Neuron (in vitro differentiated cells): ENCODE measurements at regions not wholly inside any gene's neighbourhood (a gene's known extent, or its start where the extent isn't known, plus 50 kb on each side); places are given as distances from the start of the nearest gene placed in this dataset.

Source experiments
- H2AFZ ChIP-seq: one replicate; pipeline ENCODE4 v1.6.1; 2013; ENCODE audit warnings: low read depth, mild to moderate bottlenecking, inconsistent platforms, low read length, moderate library complexity
- H3K27me3 ChIP-seq: one replicate; pipeline ENCODE4 v1.6.1; 2013; ENCODE audit warnings: low read length; ENCODE audit not compliant: insufficient read depth
- H3K36me3 ChIP-seq: one replicate; pipeline ENCODE4 v1.6.1; 2013; ENCODE audit warnings: low read length; ENCODE audit not compliant: insufficient read depth
- H3K4me1 ChIP-seq: one replicate; pipeline ENCODE4 v1.6.1; 2013; ENCODE audit warnings: low read length; ENCODE audit not compliant: insufficient read depth
- H3K4me3 ChIP-seq: 2 replicates; pipeline ENCODE4 v1.5.1; 2013; ENCODE audit warnings: mild to moderate bottlenecking, low read length, moderate library complexity
- H3K9me3 ChIP-seq: one replicate; pipeline ENCODE4 v1.6.1; 2013; ENCODE audit warnings: low read length

DNA sequence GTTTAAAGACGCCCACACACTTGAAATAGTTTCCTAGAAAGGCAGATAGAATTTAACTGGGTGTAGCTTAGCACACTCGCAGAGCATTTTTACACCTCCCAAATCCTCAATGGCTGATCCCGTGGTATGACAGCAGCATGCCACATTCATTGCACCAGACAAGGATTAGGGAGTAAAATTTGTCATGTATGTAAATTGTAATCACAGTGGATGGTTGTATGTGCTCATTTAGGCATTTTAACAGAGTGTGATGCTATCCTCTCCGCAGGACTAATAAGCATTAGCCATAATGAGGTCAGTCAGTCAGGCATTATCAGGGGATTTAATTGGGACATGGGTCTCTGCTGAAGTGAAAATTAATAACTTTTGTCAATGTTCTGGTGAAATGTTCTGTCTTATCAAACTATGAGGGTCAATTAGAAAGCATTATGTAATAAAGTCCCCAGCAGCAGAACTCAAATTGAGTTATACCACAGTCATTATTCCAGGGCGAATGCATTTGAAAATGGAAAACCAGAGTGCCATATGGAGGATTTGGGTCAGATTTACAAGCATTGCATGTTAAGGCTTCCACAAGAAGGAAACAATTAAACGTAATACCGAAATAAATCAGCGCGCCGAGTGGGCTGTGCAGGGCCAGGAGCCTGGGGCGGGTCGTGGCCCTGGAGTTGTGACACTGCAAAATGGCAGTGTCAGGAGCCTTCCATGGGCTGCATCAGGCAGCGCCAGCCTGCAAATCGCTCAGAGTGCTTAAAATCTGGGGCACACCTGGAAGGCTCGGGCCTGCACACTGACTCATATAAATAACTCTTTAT, 602.2 kb downstream of the BNC2 start:
- H3K9me3 ChIP-seq, result no peaks in the 10 kb centered on the region
- no peaks in the 10 kb centered on the region for H3K4me1 ChIP-seq
- no peak overlapping the region for H2AFZ ChIP-seq
- H3K4me3 ChIP-seq, result no peak overlapping the region
- no peaks in the 10 kb centered on the region for H3K27me3 ChIP-seq
- no peaks in the 10 kb centered on the region for H3K36me3 ChIP-seq

- H3K36me3 ChIP-seq, result no peaks in the 10 kb centered on the region
- H3K4me3 ChIP-seq, result no peak overlapping the region
- no peaks in the 10 kb centered on the region for H3K27me3 ChIP-seq
- no peaks in the 10 kb centered on the region for H3K4me1 ChIP-seq
- H2AFZ ChIP-seq, result no peak overlapping the region
- H3K9me3 ChIP-seq, result no peaks in the 10 kb centered on the region
Observed at GRCh38 chr9:16271967-16272366, 598.5 kb downstream of the BNC2 start.

DNA sequence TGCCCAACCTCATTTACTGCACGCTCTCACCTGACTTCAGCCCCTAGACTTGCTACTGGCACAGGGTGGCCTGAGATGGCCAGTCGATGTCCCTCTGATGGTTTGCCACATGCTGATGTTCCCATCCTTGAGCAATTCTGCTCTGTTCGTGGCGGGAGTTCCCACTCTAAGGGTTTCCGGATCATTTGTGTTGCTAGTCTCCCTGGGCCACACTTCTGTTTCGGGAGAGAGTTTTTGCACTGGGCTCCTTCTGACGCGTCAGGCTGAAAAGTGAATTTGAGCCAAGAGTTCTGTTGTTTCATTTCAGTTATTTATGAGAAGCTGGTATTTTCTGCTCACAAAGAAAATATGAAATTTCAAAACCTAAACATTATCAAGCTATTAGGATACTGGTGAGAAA, 597.7 kb downstream of the BNC2 start:
- H3K9me3 ChIP-seq, result no peaks in the 10 kb centered on the region
- H2AFZ ChIP-seq, result no peak overlapping the region
- no peak overlapping the region for H3K4me3 ChIP-seq
- H3K4me1 ChIP-seq, result no peaks in the 10 kb centered on the region
- no peaks in the 10 kb centered on the region for H3K27me3 ChIP-seq
- H3K36me3 ChIP-seq, result no peaks in the 10 kb centered on the region

DNA sequence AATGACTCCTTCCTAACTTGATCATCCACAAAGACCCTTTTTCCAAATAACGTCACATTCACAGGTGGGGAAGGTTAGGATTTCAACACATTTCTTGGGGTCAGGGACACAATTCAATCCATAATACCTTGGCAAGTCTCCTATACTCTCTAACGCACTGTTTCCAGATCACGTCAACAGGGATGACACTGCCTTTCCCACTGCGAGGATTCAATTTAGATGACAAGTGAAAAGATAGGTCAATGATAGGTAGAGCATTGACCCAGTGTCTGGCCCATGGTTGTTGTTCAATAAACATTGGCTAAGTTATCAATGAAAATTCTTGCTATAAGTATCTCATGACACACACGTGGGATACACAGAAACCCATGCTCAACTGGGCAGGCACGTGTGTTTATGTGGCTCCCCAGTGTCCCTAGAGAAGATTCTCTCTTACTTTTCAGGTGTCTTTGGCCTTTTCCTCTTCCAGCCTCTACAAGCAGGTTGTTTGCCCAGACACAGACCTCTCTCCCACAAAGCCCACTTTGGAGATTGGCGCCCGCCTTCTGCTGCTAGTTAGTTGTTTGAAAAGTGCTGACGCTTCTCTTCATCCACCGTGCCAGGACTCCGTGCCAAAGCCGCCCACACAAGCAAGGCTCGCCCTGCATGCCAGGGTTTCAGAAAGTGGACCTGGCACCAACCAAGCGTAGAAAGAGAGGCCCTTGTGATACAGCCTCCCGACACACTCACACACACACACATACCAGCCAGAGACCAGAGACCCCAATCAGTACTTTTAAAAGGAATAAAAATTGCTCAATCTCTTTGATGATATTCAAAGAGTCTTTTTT, 594.5 kb downstream of the BNC2 start:
- H3K4me3 ChIP-seq, result no peak overlapping the region
- no peaks in the 10 kb centered on the region for H3K27me3 ChIP-seq
- H3K4me1 ChIP-seq, result no peaks in the 10 kb centered on the region

GRCh38 chr9:16276866-16277265, 593.6 kb downstream of the BNC2 start:
- Histone ChIP-seq H3K36me3 (no peaks in the 10 kb centered on the region), H3K27me3 (no peaks in the 10 kb centered on the region), H3K4me1 (no peaks in the 10 kb centered on the region), H2AFZ (no peak overlapping the region), H3K9me3 (no peaks in the 10 kb centered on the region), H3K4me3 (no peak overlapping the region)

More for the DNA sequence above, 594.5 kb downstream of the BNC2 start:
- no peaks in the 10 kb centered on the region for H3K36me3 ChIP-seq
- H3K9me3 ChIP-seq, result no peaks in the 10 kb centered on the region
- no peak overlapping the region for H2AFZ ChIP-seq

- no peaks in the 10 kb centered on the region for H3K36me3 ChIP-seq
- no peaks in the 10 kb centered on the region for H3K4me1 ChIP-seq
- H3K4me3 ChIP-seq, result no peak overlapping the region
- no peak overlapping the region for H2AFZ ChIP-seq
- H3K27me3 ChIP-seq, result no peaks in the 10 kb centered on the region
- H3K9me3 ChIP-seq, result no peaks in the 10 kb centered on the region
Observed at GRCh38 chr9:16277471-16277960, 593.0 kb downstream of the BNC2 start.

DNA sequence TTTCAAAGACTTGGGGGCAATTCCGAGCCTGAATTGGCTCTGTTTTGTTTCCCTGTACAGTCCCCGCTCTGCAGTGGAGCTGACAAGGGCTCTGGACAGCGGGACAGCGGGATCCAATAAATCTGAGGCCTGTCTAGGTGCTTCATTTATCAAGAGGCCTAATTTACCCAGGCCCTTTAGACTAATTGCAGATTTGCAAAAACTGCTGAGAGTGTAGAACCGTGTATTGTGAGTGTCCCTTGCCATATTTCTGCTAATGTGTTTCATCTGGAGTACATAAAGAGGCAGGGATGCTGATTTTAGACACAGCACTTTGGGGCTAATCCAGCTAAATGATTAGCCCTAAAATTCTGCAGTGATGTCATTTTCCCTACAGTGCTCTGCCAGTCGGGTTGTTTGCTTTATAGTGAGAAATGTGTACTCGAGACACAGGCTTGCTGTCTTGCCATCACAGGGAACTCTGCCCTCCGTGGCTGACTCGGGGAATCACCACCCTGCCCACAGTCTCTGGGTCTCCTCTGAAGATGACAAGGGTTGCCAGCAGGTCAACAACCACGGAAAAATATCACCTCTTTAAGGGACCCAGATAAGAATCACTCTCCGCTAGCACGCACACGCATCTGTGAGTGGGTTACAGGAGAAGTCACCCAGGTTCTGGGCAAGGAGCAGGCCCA, 592.0 kb downstream of the BNC2 start:
- Histone ChIP-seq H3K9me3 (no peaks in the 10 kb centered on the region), H3K4me3 (no peak overlapping the region), H3K27me3 (no peaks in the 10 kb centered on the region), H3K4me1 (no peaks in the 10 kb centered on the region), H3K36me3 (no peaks in the 10 kb centered on the region), H2AFZ (no peak overlapping the region)

GRCh38 chr9:16281707-16282106, 588.8 kb downstream of the BNC2 start:
- Histone ChIP-seq H3K4me1 (no peaks in the 10 kb centered on the region), H2AFZ (no peak overlapping the region), H3K27me3 (no peaks in the 10 kb centered on the region), H3K36me3 (no peaks in the 10 kb centered on the region), H3K4me3 (no peak overlapping the region), H3K9me3 (peaks cover 2% of the 10 kb centered on the region)

DNA sequence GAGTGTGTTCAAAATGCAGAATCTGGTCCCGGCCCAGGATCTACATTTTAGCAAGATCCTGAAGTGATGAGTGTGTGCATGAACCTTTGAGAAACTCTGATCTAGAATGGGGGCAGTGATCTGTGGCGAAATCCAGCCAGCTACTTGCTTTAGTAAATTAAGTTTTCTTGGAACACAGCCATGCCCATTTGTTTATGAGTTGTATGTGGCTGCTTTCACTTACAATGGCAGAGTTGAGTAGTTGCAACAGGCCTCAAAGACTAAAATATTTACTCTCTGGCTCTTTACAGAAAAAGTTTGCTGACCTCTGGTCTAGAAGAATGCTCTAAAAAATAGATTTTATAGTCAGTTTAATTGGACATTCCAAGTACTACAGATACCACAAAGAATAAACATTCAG, 588.3 kb downstream of the BNC2 start:
- Histone ChIP-seq H3K36me3 (no peaks in the 10 kb centered on the region), H3K9me3 (peaks cover 2% of the 10 kb centered on the region), H3K27me3 (no peaks in the 10 kb centered on the region), H2AFZ (no peak overlapping the region), H3K4me1 (no peaks in the 10 kb centered on the region), H3K4me3 (no peak overlapping the region)

- H3K4me1 ChIP-seq, result no peaks in the 10 kb centered on the region
- H3K4me3 ChIP-seq, result no peak overlapping the region
- peaks cover 2% of the 10 kb centered on the region for H3K9me3 ChIP-seq
- no peaks in the 10 kb centered on the region for H3K36me3 ChIP-seq
- no peaks in the 10 kb centered on the region for H3K27me3 ChIP-seq
- no peak overlapping the region for H2AFZ ChIP-seq
Observed at GRCh38 chr9:16282718-16283117, 587.8 kb downstream of the BNC2 start.

GRCh38 chr9:16286160-16286559, 584.3 kb downstream of the BNC2 start:
- H3K4me1 ChIP-seq, result no peaks in the 10 kb centered on the region
- no peaks in the 10 kb centered on the region for H3K36me3 ChIP-seq
- peaks cover 2% of the 10 kb centered on the region for H3K9me3 ChIP-seq
- H2AFZ ChIP-seq, result no peak overlapping the region
- no peaks in the 10 kb centered on the region for H3K27me3 ChIP-seq
- H3K4me3 ChIP-seq, result no peak overlapping the region

GRCh38 chr9:16289639-16290038, 580.8 kb downstream of the BNC2 start:
- Histone ChIP-seq H3K36me3 (no peaks in the 10 kb centered on the region), H3K4me1 (no peaks in the 10 kb centered on the region), H3K4me3 (no peak overlapping the region), H3K27me3 (no peaks in the 10 kb centered on the region), H2AFZ (no peak overlapping the region), H3K9me3 (peaks cover 2% of the 10 kb centered on the region)

DNA sequence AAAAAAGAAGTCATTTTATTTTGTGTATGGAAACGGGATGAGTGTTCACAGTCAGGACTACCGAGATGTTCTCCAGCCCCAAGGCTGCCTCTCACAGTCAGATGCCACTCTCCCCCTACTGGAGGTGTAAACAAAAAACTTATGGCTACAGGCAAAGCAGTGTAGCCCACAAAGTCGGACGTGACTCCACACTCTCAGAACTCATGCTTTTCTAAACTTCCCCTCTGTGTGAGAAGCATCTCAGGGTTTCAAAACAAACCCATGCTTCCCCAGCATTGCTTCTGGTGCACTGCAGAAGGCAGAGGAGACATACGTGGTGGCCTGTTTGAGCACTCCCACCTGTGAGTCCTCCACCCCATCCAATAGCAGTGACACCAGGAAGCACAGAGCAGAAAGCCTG, 580.3 kb downstream of the BNC2 start:
- peaks cover 2% of the 10 kb centered on the region for H3K9me3 ChIP-seq

More for the DNA sequence above, 580.3 kb downstream of the BNC2 start:
- Histone ChIP-seq H3K4me1 (no peaks in the 10 kb centered on the region), H2AFZ (no peak overlapping the region), H3K4me3 (no peak overlapping the region), H3K36me3 (no peaks in the 10 kb centered on the region), H3K27me3 (no peaks in the 10 kb centered on the region)
